Spleen (tissue), 7 donors: ENCODE measurements at regions not wholly inside any gene's neighbourhood (a gene's known extent, or its start where the extent isn't known, plus 50 kb on each side); places are given as distances from the start of the nearest gene placed in this dataset.

Source experiments
- POLR2A ChIP-seq, 3 donors: fragments of 450-650 bp; IDR thresholded peaks; one replicate each; pipeline ENCODE4 v1.5.1; 2017; ENCODE audit warnings: antibody characterized with exemption in 3 of 3, mild to moderate bottlenecking in 1 of 3
- POLR2AphosphoS5 ChIP-seq, 3 donors: sonication (generic); formaldehyde crosslinking; IDR thresholded peaks; one replicate each; pipeline ENCODE4 v1.5.1; 2017; ENCODE audit warnings: antibody characterized with exemption in 3 of 3
- TF ChIP-seq, protein P1 (sequence below), 11 experiments: fragments of 200-600 bp in 7 of 11; fragments of 450-650 bp in 4 of 11; sonication (generic) in 4 of 11; IDR thresholded peaks in 8 of 11; conservative IDR thresholded peaks in 3 of 11; 1 replicate in 7 of 11; 2 replicates in 4 of 11; pipeline versions ENCODE4 v1.4.0 to v1.8.0; 2016 to 2021; ENCODE audit warnings: antibody characterized with exemption in 11 of 11, inconsistent platforms in 4 of 11, mild to moderate bottlenecking in 1 of 11
- donor health status: DM: no; HTN: no; CAD: no; lungs with moderate emphysema.
- donor health status: DM: no; HTN: no; CAD: no.
- donor health status: DM: no; HTN: no; CAD: no.

DNA sequence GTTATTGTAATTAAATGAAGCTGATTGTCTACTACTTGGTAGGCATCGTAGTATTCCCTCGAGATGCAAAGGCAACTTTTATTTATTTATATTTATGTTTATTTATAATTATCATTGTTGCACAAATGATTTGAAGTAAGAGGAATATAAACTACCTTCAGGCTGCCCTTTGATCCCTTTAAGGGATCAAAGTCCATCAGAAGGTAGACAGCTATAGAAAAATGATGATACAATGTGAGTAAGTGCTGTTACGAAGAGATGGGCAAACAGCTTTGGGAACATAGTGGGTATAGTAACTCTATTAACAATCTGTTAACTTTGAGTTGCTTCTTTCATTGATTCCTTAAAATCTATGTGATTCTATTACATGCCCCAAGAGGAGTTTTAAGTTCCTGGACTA, 512.8 kb upstream of the CITED2 start:
- TF ChIP-seq POLR2A (IDR thresholded peaks at IDR 0.05), result no peak
- TF ChIP-seq, protein P1, sequence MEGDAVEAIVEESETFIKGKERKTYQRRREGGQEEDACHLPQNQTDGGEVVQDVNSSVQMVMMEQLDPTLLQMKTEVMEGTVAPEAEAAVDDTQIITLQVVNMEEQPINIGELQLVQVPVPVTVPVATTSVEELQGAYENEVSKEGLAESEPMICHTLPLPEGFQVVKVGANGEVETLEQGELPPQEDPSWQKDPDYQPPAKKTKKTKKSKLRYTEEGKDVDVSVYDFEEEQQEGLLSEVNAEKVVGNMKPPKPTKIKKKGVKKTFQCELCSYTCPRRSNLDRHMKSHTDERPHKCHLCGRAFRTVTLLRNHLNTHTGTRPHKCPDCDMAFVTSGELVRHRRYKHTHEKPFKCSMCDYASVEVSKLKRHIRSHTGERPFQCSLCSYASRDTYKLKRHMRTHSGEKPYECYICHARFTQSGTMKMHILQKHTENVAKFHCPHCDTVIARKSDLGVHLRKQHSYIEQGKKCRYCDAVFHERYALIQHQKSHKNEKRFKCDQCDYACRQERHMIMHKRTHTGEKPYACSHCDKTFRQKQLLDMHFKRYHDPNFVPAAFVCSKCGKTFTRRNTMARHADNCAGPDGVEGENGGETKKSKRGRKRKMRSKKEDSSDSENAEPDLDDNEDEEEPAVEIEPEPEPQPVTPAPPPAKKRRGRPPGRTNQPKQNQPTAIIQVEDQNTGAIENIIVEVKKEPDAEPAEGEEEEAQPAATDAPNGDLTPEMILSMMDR (IDR thresholded peaks at IDR 0.05 in 8 of 11, conservative IDR thresholded peaks at IDR 0.05 in 3 of 11), result no peak
- TF ChIP-seq POLR2AphosphoS5 (IDR thresholded peaks at IDR 0.05), result no peak
